NB4 (cell line): ENCODE measurements at regions not wholly inside any gene's neighbourhood (a gene's known extent, or its start where the extent isn't known, plus 50 kb on each side); places are given as distances from the start of the nearest gene placed in this dataset.

Experiments
- MYC ChIP-seq: IDR thresholded peaks from 2 replicates; pipeline ENCODE4 v1.6.1; 2011; ENCODE audit warnings: low read depth, low read length
- POLR2A ChIP-seq: IDR thresholded peaks from 2 replicates; pipeline ENCODE4 v1.6.1; 2011; ENCODE audit warnings: mild to moderate bottlenecking; ENCODE audit not compliant: insufficient read length; ENCODE audit errors: extremely low read depth
- TF ChIP-seq, protein P1 (sequence below): IDR thresholded peaks from one replicate; pipeline ENCODE4 v1.5.1; 2012; ENCODE audit warnings: low read depth, low read length

GRCh38 chr12:45598336-45598735, 131.2 kb upstream of the ARID2 start:
- TF ChIP-seq, protein P1, sequence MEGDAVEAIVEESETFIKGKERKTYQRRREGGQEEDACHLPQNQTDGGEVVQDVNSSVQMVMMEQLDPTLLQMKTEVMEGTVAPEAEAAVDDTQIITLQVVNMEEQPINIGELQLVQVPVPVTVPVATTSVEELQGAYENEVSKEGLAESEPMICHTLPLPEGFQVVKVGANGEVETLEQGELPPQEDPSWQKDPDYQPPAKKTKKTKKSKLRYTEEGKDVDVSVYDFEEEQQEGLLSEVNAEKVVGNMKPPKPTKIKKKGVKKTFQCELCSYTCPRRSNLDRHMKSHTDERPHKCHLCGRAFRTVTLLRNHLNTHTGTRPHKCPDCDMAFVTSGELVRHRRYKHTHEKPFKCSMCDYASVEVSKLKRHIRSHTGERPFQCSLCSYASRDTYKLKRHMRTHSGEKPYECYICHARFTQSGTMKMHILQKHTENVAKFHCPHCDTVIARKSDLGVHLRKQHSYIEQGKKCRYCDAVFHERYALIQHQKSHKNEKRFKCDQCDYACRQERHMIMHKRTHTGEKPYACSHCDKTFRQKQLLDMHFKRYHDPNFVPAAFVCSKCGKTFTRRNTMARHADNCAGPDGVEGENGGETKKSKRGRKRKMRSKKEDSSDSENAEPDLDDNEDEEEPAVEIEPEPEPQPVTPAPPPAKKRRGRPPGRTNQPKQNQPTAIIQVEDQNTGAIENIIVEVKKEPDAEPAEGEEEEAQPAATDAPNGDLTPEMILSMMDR: no peak
- TF ChIP-seq POLR2A (no peak), MYC (no peak)
